Spleen (tissue), 7 donors: ENCODE measurements at regions not wholly inside any gene's neighbourhood (a gene's known extent, or its start where the extent isn't known, plus 50 kb on each side); places are given as distances from the start of the nearest gene placed in this dataset.

Experiments
- POLR2A ChIP-seq, 3 donors: fragments of 450-650 bp; IDR thresholded peaks; one replicate each; pipeline ENCODE4 v1.5.1; 2017; ENCODE audit warnings: antibody characterized with exemption in 3 of 3, mild to moderate bottlenecking in 1 of 3
- POLR2AphosphoS5 ChIP-seq, 3 donors: sonication (generic); formaldehyde crosslinking; IDR thresholded peaks; one replicate each; pipeline ENCODE4 v1.5.1; 2017; ENCODE audit warnings: antibody characterized with exemption in 3 of 3
- TF ChIP-seq, protein P1 (sequence below), 11 experiments: fragments of 200-600 bp in 7 of 11; fragments of 450-650 bp in 4 of 11; sonication (generic) in 4 of 11; IDR thresholded peaks in 8 of 11; conservative IDR thresholded peaks in 3 of 11; 1 replicate in 7 of 11; 2 replicates in 4 of 11; pipeline versions ENCODE4 v1.4.0 to v1.8.0; 2016 to 2021; ENCODE audit warnings: antibody characterized with exemption in 11 of 11, inconsistent platforms in 4 of 11, mild to moderate bottlenecking in 1 of 11
- donor health status: DM: no; HTN: no; CAD: no; lungs with moderate emphysema.
- donor health status: DM: no; HTN: no; CAD: no.
- donor health status: DM: no; HTN: no; CAD: no.

GRCh38 chr14:94946244-94946643 is 176.3 kb upstream of the GSC start:
- TF ChIP-seq POLR2A (IDR thresholded peaks at IDR 0.05), result no peak
- TF ChIP-seq, protein P1, sequence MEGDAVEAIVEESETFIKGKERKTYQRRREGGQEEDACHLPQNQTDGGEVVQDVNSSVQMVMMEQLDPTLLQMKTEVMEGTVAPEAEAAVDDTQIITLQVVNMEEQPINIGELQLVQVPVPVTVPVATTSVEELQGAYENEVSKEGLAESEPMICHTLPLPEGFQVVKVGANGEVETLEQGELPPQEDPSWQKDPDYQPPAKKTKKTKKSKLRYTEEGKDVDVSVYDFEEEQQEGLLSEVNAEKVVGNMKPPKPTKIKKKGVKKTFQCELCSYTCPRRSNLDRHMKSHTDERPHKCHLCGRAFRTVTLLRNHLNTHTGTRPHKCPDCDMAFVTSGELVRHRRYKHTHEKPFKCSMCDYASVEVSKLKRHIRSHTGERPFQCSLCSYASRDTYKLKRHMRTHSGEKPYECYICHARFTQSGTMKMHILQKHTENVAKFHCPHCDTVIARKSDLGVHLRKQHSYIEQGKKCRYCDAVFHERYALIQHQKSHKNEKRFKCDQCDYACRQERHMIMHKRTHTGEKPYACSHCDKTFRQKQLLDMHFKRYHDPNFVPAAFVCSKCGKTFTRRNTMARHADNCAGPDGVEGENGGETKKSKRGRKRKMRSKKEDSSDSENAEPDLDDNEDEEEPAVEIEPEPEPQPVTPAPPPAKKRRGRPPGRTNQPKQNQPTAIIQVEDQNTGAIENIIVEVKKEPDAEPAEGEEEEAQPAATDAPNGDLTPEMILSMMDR (IDR thresholded peaks at IDR 0.05 in 8 of 11, conservative IDR thresholded peaks at IDR 0.05 in 3 of 11), result no peak
- no peak for TF ChIP-seq POLR2AphosphoS5 (IDR thresholded peaks at IDR 0.05)
